Left renal pelvis (tissue), 4 donors: ENCODE measurements at regions not wholly inside any gene's neighbourhood (a gene's known extent, or its start where the extent isn't known, plus 50 kb on each side); places are given as distances from the start of the nearest gene placed in this dataset.

Source experiments
- DNase-seq, 4 donors: peaks; one replicate each; pipeline ENCODE4 v3.0.0-alpha.2; 2013; ENCODE audit warnings: low read depth in 4 of 4, low spot score in 3 of 4

- DNase-seq, result no peak
These were observed 344.1 kb upstream of the ADAMTSL1 start for GRCh38 chr9:18129809-18130334.

- no peak for DNase-seq
These were observed 337.5 kb upstream of the ADAMTSL1 start for GRCh38 chr9:18136354-18136994.

GRCh38 chr9:18137815-18138214, 336.1 kb upstream of the ADAMTSL1 start:
- no peak for DNase-seq

- no peak for DNase-seq
These were observed 335.3 kb upstream of the ADAMTSL1 start for GRCh38 chr9:18138656-18139055.

- no peak for DNase-seq
These were observed 332.3 kb upstream of the ADAMTSL1 start for GRCh38 chr9:18141681-18142080.

GRCh38 chr9:18143073-18143745, 330.7 kb upstream of the ADAMTSL1 start:
- peak in 1 of 4 donors; percentile 1 for DNase-seq

GRCh38 chr9:18146329-18146728, 327.6 kb upstream of the ADAMTSL1 start:
- no peak for DNase-seq

- DNase-seq, result no peak
These were observed 324.4 kb upstream of the ADAMTSL1 start for GRCh38 chr9:18149471-18150011.

GRCh38 chr9:18154661-18155060, 319.3 kb upstream of the ADAMTSL1 start:
- no peak for DNase-seq

- DNase-seq, result no peak
These were observed 314.7 kb upstream of the ADAMTSL1 start for GRCh38 chr9:18159254-18159653.

GRCh38 chr9:18163146-18163545, 310.8 kb upstream of the ADAMTSL1 start:
- no peak for DNase-seq

- no peak for DNase-seq
These were observed 306.2 kb upstream of the ADAMTSL1 start for GRCh38 chr9:18167733-18168132.

- DNase-seq, result no peak
These were observed 300.0 kb upstream of the ADAMTSL1 start for GRCh38 chr9:18173923-18174322.

- no peak for DNase-seq
These were observed 291.3 kb upstream of the ADAMTSL1 start for GRCh38 chr9:18182636-18183035.

GRCh38 chr9:18183974-18184373, 290.0 kb upstream of the ADAMTSL1 start:
- no peak for DNase-seq

- DNase-seq, result no peak
These were observed 289.6 kb upstream of the ADAMTSL1 start for GRCh38 chr9:18184401-18184800.

GRCh38 chr9:18185196-18185595, 288.8 kb upstream of the ADAMTSL1 start:
- no peak for DNase-seq

- DNase-seq, result no peak
These were observed 285.0 kb upstream of the ADAMTSL1 start for GRCh38 chr9:18188971-18189370.

- no peak for DNase-seq
These were observed 283.9 kb upstream of the ADAMTSL1 start for GRCh38 chr9:18189871-18190670.

GRCh38 chr9:18190671-18191374, 283.1 kb upstream of the ADAMTSL1 start:
- DNase-seq, result no peak

GRCh38 chr9:18194316-18194715, 279.6 kb upstream of the ADAMTSL1 start:
- DNase-seq, result no peak
